ENCODE measurements at regions not wholly inside any gene's neighbourhood (a gene's known extent, or its start where the extent isn't known, plus 50 kb on each side); places are given as distances from the start of the nearest gene placed in this dataset.

- H3K27me3 ChIP-seq (ENCODE audit: control insufficient read depth in 5 of 5, insufficient read depth in 4 of 5, low read length in 5 of 5): no peaks in the 10 kb centered on the region
- no peak overlapping the region for H3K27ac ChIP-seq (ENCODE audit: low read depth, low read length)
- peaks cover 0 to 60% (median 50%) of the 10 kb centered on the region in 5 donors for H3K4me1 ChIP-seq (ENCODE audit: control insufficient read depth in 5 of 5, insufficient read depth in 5 of 5, low read length in 5 of 5)
- no peaks in the 10 kb centered on the region for H3K36me3 ChIP-seq (ENCODE audit: control insufficient read depth in 5 of 5, insufficient read depth in 5 of 5, low read length in 5 of 5)
- H3K9me3 ChIP-seq (ENCODE audit: control insufficient read depth in 5 of 5, low read length in 5 of 5): no peaks in the 10 kb centered on the region
- no peak overlapping the region for H3K4me3 ChIP-seq (ENCODE audit: low read depth in 1 of 5, low read length in 5 of 5)
- H3K9ac ChIP-seq (ENCODE audit: low read length in 5 of 5): no peak overlapping the region
Measured at GRCh38 chr18:46414863-46415262, 242.2 kb downstream of the LOXHD1 start.

- Histone ChIP-seq H3K9me3 (ENCODE audit: control insufficient read depth in 5 of 5, low read length in 5 of 5) (no peaks in the 10 kb centered on the region), H3K36me3 (ENCODE audit: control insufficient read depth in 5 of 5, insufficient read depth in 5 of 5, low read length in 5 of 5) (no peaks in the 10 kb centered on the region), H3K4me3 (ENCODE audit: low read depth in 1 of 5, low read length in 5 of 5) (no peak overlapping the region), H3K27me3 (ENCODE audit: control insufficient read depth in 5 of 5, insufficient read depth in 4 of 5, low read length in 5 of 5) (no peaks in the 10 kb centered on the region), H3K27ac (ENCODE audit: low read depth, low read length) (no peak overlapping the region), H3K9ac (ENCODE audit: low read length in 5 of 5) (no peak overlapping the region), H3K4me1 (ENCODE audit: control insufficient read depth in 5 of 5, insufficient read depth in 5 of 5, low read length in 5 of 5) (peaks cover 0 to 60% (median 50%) of the 10 kb centered on the region in 5 donors)
Measured at GRCh38 chr18:46415532-46416252, 241.3 kb downstream of the LOXHD1 start.

- no peak overlapping the region for H3K9ac ChIP-seq (ENCODE audit: low read length in 5 of 5)
- no peak overlapping the region for H3K4me3 ChIP-seq (ENCODE audit: low read depth in 1 of 5, low read length in 5 of 5)
- peaks cover 0 to 57% (median 53%) of the 10 kb centered on the region in 5 donors for H3K4me1 ChIP-seq (ENCODE audit: control insufficient read depth in 5 of 5, insufficient read depth in 5 of 5, low read length in 5 of 5)
- H3K9me3 ChIP-seq (ENCODE audit: control insufficient read depth in 5 of 5, low read length in 5 of 5): no peaks in the 10 kb centered on the region
- H3K27ac ChIP-seq (ENCODE audit: low read depth, low read length): no peak overlapping the region
- H3K36me3 ChIP-seq (ENCODE audit: control insufficient read depth in 5 of 5, insufficient read depth in 5 of 5, low read length in 5 of 5): no peaks in the 10 kb centered on the region
- H3K27me3 ChIP-seq (ENCODE audit: control insufficient read depth in 5 of 5, insufficient read depth in 4 of 5, low read length in 5 of 5): no peaks in the 10 kb centered on the region
Measured at GRCh38 chr18:46416706-46417638, 240.0 kb downstream of the LOXHD1 start.

GRCh38 chr18:46418663-46419260 is 238.3 kb downstream of the LOXHD1 start:
- Histone ChIP-seq H3K27me3 (ENCODE audit: control insufficient read depth in 5 of 5, insufficient read depth in 4 of 5, low read length in 5 of 5) (no peaks in the 10 kb centered on the region), H3K9ac (ENCODE audit: low read length in 5 of 5) (no peak overlapping the region), H3K9me3 (ENCODE audit: control insufficient read depth in 5 of 5, low read length in 5 of 5) (no peaks in the 10 kb centered on the region), H3K4me3 (ENCODE audit: low read depth in 1 of 5, low read length in 5 of 5) (no peak overlapping the region), H3K27ac (ENCODE audit: low read depth, low read length) (peak overlapping the region; percentile 45), H3K4me1 (ENCODE audit: control insufficient read depth in 5 of 5, insufficient read depth in 5 of 5, low read length in 5 of 5) (peaks cover 0 to 54% (median 43%) of the 10 kb centered on the region in 5 donors), H3K36me3 (ENCODE audit: control insufficient read depth in 5 of 5, insufficient read depth in 5 of 5, low read length in 5 of 5) (no peaks in the 10 kb centered on the region)

GRCh38 chr18:46419391-46420141 is 237.5 kb downstream of the LOXHD1 start:
- Histone ChIP-seq H3K9me3 (ENCODE audit: control insufficient read depth in 5 of 5, low read length in 5 of 5) (no peaks in the 10 kb centered on the region), H3K9ac (ENCODE audit: low read length in 5 of 5) (no peak overlapping the region), H3K4me1 (ENCODE audit: control insufficient read depth in 5 of 5, insufficient read depth in 5 of 5, low read length in 5 of 5) (peaks cover 0 to 54% (median 39%) of the 10 kb centered on the region in 5 donors), H3K27me3 (ENCODE audit: control insufficient read depth in 5 of 5, insufficient read depth in 4 of 5, low read length in 5 of 5) (no peaks in the 10 kb centered on the region), H3K27ac (ENCODE audit: low read depth, low read length) (no peak overlapping the region), H3K36me3 (ENCODE audit: control insufficient read depth in 5 of 5, insufficient read depth in 5 of 5, low read length in 5 of 5) (no peaks in the 10 kb centered on the region), H3K4me3 (ENCODE audit: low read depth in 1 of 5, low read length in 5 of 5) (no peak overlapping the region)

- no peaks in the 10 kb centered on the region for H3K27me3 ChIP-seq (ENCODE audit: control insufficient read depth in 5 of 5, insufficient read depth in 4 of 5, low read length in 5 of 5)
- H3K9me3 ChIP-seq (ENCODE audit: control insufficient read depth in 5 of 5, low read length in 5 of 5): no peaks in the 10 kb centered on the region
- H3K4me3 ChIP-seq (ENCODE audit: low read depth in 1 of 5, low read length in 5 of 5): peak overlapping the region in 1 of 5 donors; percentile 20
- H3K36me3 ChIP-seq (ENCODE audit: control insufficient read depth in 5 of 5, insufficient read depth in 5 of 5, low read length in 5 of 5): no peaks in the 10 kb centered on the region
- no peak overlapping the region for H3K9ac ChIP-seq (ENCODE audit: low read length in 5 of 5)
- no peak overlapping the region for H3K27ac ChIP-seq (ENCODE audit: low read depth, low read length)
- peaks cover 0 to 34% (median 25%) of the 10 kb centered on the region in 5 donors for H3K4me1 ChIP-seq (ENCODE audit: control insufficient read depth in 5 of 5, insufficient read depth in 5 of 5, low read length in 5 of 5)
Measured at GRCh38 chr18:46421973-46422551, 235.0 kb downstream of the LOXHD1 start.

- H3K4me3 ChIP-seq (ENCODE audit: low read depth in 1 of 5, low read length in 5 of 5): peak overlapping the region in 1 of 5 donors; percentile 20
- no peak overlapping the region for H3K27ac ChIP-seq (ENCODE audit: low read depth, low read length)
- H3K36me3 ChIP-seq (ENCODE audit: control insufficient read depth in 5 of 5, insufficient read depth in 5 of 5, low read length in 5 of 5): no peaks in the 10 kb centered on the region
- H3K4me1 ChIP-seq (ENCODE audit: control insufficient read depth in 5 of 5, insufficient read depth in 5 of 5, low read length in 5 of 5): peaks cover 0 to 34% (median 25%) of the 10 kb centered on the region in 5 donors
- H3K9me3 ChIP-seq (ENCODE audit: control insufficient read depth in 5 of 5, low read length in 5 of 5): no peaks in the 10 kb centered on the region
- no peak overlapping the region for H3K9ac ChIP-seq (ENCODE audit: low read length in 5 of 5)
- H3K27me3 ChIP-seq (ENCODE audit: control insufficient read depth in 5 of 5, insufficient read depth in 4 of 5, low read length in 5 of 5): no peaks in the 10 kb centered on the region
Measured at GRCh38 chr18:46422552-46423055, 234.4 kb downstream of the LOXHD1 start.

GRCh38 chr18:46423226-46423805 is 233.7 kb downstream of the LOXHD1 start:
- Histone ChIP-seq H3K9me3 (ENCODE audit: control insufficient read depth in 5 of 5, low read length in 5 of 5) (no peaks in the 10 kb centered on the region), H3K27ac (ENCODE audit: low read depth, low read length) (no peak overlapping the region), H3K4me3 (ENCODE audit: low read depth in 1 of 5, low read length in 5 of 5) (no peak overlapping the region), H3K27me3 (ENCODE audit: control insufficient read depth in 5 of 5, insufficient read depth in 4 of 5, low read length in 5 of 5) (no peaks in the 10 kb centered on the region), H3K36me3 (ENCODE audit: control insufficient read depth in 5 of 5, insufficient read depth in 5 of 5, low read length in 5 of 5) (no peaks in the 10 kb centered on the region), H3K4me1 (ENCODE audit: control insufficient read depth in 5 of 5, insufficient read depth in 5 of 5, low read length in 5 of 5) (peaks cover 0 to 33% (median 26%) of the 10 kb centered on the region in 5 donors), H3K9ac (ENCODE audit: low read length in 5 of 5) (no peak overlapping the region)

GRCh38 chr18:46424898-46425297 is 232.1 kb downstream of the LOXHD1 start:
- Histone ChIP-seq H3K36me3 (ENCODE audit: control insufficient read depth in 5 of 5, insufficient read depth in 5 of 5, low read length in 5 of 5) (no peaks in the 10 kb centered on the region), H3K4me3 (ENCODE audit: low read depth in 1 of 5, low read length in 5 of 5) (no peak overlapping the region), H3K9ac (ENCODE audit: low read length in 5 of 5) (no peak overlapping the region), H3K27ac (ENCODE audit: low read depth, low read length) (no peak overlapping the region), H3K4me1 (ENCODE audit: control insufficient read depth in 5 of 5, insufficient read depth in 5 of 5, low read length in 5 of 5) (peaks cover 0 to 29% (median 22%) of the 10 kb centered on the region in 5 donors), H3K9me3 (ENCODE audit: control insufficient read depth in 5 of 5, low read length in 5 of 5) (no peaks in the 10 kb centered on the region), H3K27me3 (ENCODE audit: control insufficient read depth in 5 of 5, insufficient read depth in 4 of 5, low read length in 5 of 5) (no peaks in the 10 kb centered on the region)

All from subcutaneous abdominal adipose tissue (tissue), 5 donors.